Endothelial cell of umbilical vein (primary cell): ENCODE measurements at regions not wholly inside any gene's neighbourhood (a gene's known extent, or its start where the extent isn't known, plus 50 kb on each side); places are given as distances from the start of the nearest gene placed in this dataset.

Source experiments
- BruUV-seq: library from RNA; stranded (reverse); fragments of 400-500 nt; replicated peaks from 2 replicates; lab custom pipeline; 2021; lab: Mats Ljungman, UMichigan
- CTCF ChIA-PET: fragments of 300-600, 350-600 bp; sonication (Branson Sonifier 250); formaldehyde crosslinking; loops from one replicate; lab custom pipeline; 2021; ENCODE audit warnings: antibody characterized with exemption, inconsistent platforms; lab: Charles Lee
- POLR2A ChIA-PET: fragments of 300-600, 350-600 bp; sonication (Branson Sonifier 250); formaldehyde crosslinking; loops from one replicate; lab custom pipeline; 2021; ENCODE audit warnings: antibody characterized with exemption, inconsistent platforms; lab: Charles Lee
- DNase-seq: peaks from one replicate; pipeline ENCODE4 v3.0.0-alpha.2; 2011; ENCODE audit warnings: low read depth, low spot score
- FAIRE-seq: peaks from 2 replicates; lab custom pipeline; 2011; peaks lifted over from hg19 to GRCh38; lab: Jason Lieb, UNC
- H2AFZ ChIP-seq: 2 replicates; pipeline ENCODE4 v1.6.0; 2012; ENCODE audit warnings: low read depth, low read length, control low read depth, inconsistent platforms
- H3K27ac ChIP-seq: 2 replicates; pipeline ENCODE4 v1.5.1; 2011; ENCODE audit warnings: low read depth, mild to moderate bottlenecking, control low read depth, low read length, moderate library complexity; ENCODE audit not compliant: insufficient read depth
- H3K27me3 ChIP-seq, 2 experiments: 2 replicates each; pipeline versions ENCODE4 v1.6.0 to v1.6.1; 2011; ENCODE audit warnings: low read length in 2 of 2, mixed read lengths in 1 of 2; ENCODE audit not compliant: control insufficient read depth in 2 of 2, insufficient read depth in 2 of 2
- H3K36me3 ChIP-seq, 2 experiments: 2 replicates in 1 of 2; 3 replicates in 1 of 2; pipeline ENCODE4 v1.5.1; 2011; ENCODE audit warnings: low read length in 2 of 2, mild to moderate bottlenecking in 1 of 2, moderate library complexity in 1 of 2; ENCODE audit not compliant: control insufficient read depth in 2 of 2, insufficient read depth in 2 of 2; ENCODE audit errors: extremely low read depth in 1 of 2
- H3K4me1 ChIP-seq: 3 replicates; pipeline ENCODE4 v1.5.1; 2011; ENCODE audit warnings: mild to moderate bottlenecking, low read length; ENCODE audit not compliant: control insufficient read depth, insufficient read depth; ENCODE audit errors: extremely low read depth
- H3K4me2 ChIP-seq: 2 replicates; pipeline ENCODE4 v1.6.1; 2011; ENCODE audit warnings: low read length, control low read depth, mixed read lengths; ENCODE audit not compliant: insufficient read depth
- H3K4me3 ChIP-seq, 3 experiments: fragments of 200-600 bp in 1 of 3; sonication (generic), shearing (Covaris generic) in 1 of 3; replicated peaks in 1 of 3; 2 replicates each; pipeline ENCODE4 v1.5.1; 2011 to 2016; ENCODE audit warnings: control low read depth in 3 of 3, low read length in 3 of 3, mild to moderate bottlenecking in 2 of 3, inconsistent platforms in 1 of 3, low read depth in 1 of 3, moderate library complexity in 1 of 3; ENCODE audit not compliant: insufficient read depth in 1 of 3
- H3K79me2 ChIP-seq: 2 replicates; pipeline ENCODE4 v1.6.0; 2012; ENCODE audit warnings: low read length, inconsistent platforms; ENCODE audit not compliant: control insufficient read depth, insufficient read depth
- H3K9ac ChIP-seq: replicated peaks from 2 replicates; pipeline ENCODE3; 2011; ENCODE audit warnings: low read length, control low read depth; ENCODE audit not compliant: insufficient read depth; ENCODE audit errors: extremely low read depth
- H3K9me1 ChIP-seq: replicated peaks from 3 replicates; pipeline ENCODE4 v1.6.0; 2011; ENCODE audit warnings: mild to moderate bottlenecking, low read length; ENCODE audit not compliant: control insufficient read depth, insufficient read depth; ENCODE audit errors: extremely low read depth
- H3K9me3 ChIP-seq: replicated peaks from 2 replicates; pipeline ENCODE4 v1.5.1; 2012; ENCODE audit warnings: low read length, inconsistent platforms; ENCODE audit not compliant: control insufficient read depth, insufficient read depth
- H4K20me1 ChIP-seq: replicated peaks from 2 replicates; pipeline ENCODE3; 2011; ENCODE audit warnings: mild to moderate bottlenecking, low read length; ENCODE audit not compliant: control insufficient read depth, insufficient read depth; ENCODE audit errors: extremely low read depth
- EZH2 ChIP-seq: IDR thresholded peaks from 2 replicates; pipeline ENCODE4 v1.6.1; 2012; ENCODE audit warnings: borderline replicate concordance, low read depth, mild to moderate bottlenecking, moderate library complexity, low read length, inconsistent platforms; ENCODE audit not compliant: severe bottlenecking
- FOS ChIP-seq: IDR thresholded peaks from 2 replicates; pipeline ENCODE4 v1.6.1; 2011; ENCODE audit warnings: mild to moderate bottlenecking, low read length, moderate library complexity, borderline replicate concordance; ENCODE audit not compliant: insufficient read depth
- GATA2 ChIP-seq: IDR thresholded peaks from 2 replicates; pipeline ENCODE4 v1.7.0; 2011; ENCODE audit warnings: low read depth, mild to moderate bottlenecking, moderate library complexity, mixed read lengths, low read length; ENCODE audit not compliant: insufficient read length, insufficient read depth
- JUN ChIP-seq: IDR thresholded peaks from 2 replicates; pipeline ENCODE4 v1.6.1; 2011; ENCODE audit warnings: borderline replicate concordance, low read depth; ENCODE audit not compliant: insufficient read length, insufficient read depth
- MYC ChIP-seq: IDR thresholded peaks from one replicate; pipeline ENCODE4 v1.6.1; 2011; ENCODE audit warnings: mild to moderate bottlenecking, low read depth, low read length
- POLR2A ChIP-seq: IDR thresholded peaks from 2 replicates; pipeline ENCODE4 v1.6.1; 2012; ENCODE audit warnings: low read depth, mild to moderate bottlenecking, control low read depth, low read length
- POLR2AphosphoS5 ChIP-seq: IDR thresholded peaks from 2 replicates; pipeline ENCODE4 v1.6.1; 2012; ENCODE audit warnings: low read depth, mild to moderate bottlenecking, control low read depth, low read length, moderate library complexity; ENCODE audit not compliant: insufficient read depth
- dilution Hi-C: fragments of 300-500 bp; cut with MboI; formaldehyde crosslinking; loops from one replicate; pipeline ENCODE4 v1.15.0; 2019; ENCODE audit warnings: low sequenced_read_pairs; ENCODE audit not compliant: extremely low pct_ligation_motif_present
- intact Hi-C: fragments of 100-400 bp; cut with micrococcal nuclease; formaldehyde crosslinking; loops from one replicate; pipeline ENCODE4 v1.10.0; 2022
- TF ChIP-seq, protein P1 (sequence below): IDR thresholded peaks from 2 replicates; pipeline ENCODE4 v1.6.1; 2011; ENCODE audit not compliant: insufficient read depth, insufficient read length
- TF ChIP-seq, protein P2 (sequence below), 2 donors: IDR thresholded peaks; 1 replicate in 1 of 2; 2 replicates in 1 of 2; pipeline ENCODE4 v1.5.1; 2011; ENCODE audit warnings: low read length in 2 of 2, mild to moderate bottlenecking in 2 of 2, moderate library complexity in 2 of 2, control low read depth in 1 of 2, inconsistent platforms in 1 of 2, low read depth in 1 of 2; ENCODE audit not compliant: insufficient read depth in 1 of 2; ENCODE audit errors: extremely low read depth in 1 of 2

DNA sequence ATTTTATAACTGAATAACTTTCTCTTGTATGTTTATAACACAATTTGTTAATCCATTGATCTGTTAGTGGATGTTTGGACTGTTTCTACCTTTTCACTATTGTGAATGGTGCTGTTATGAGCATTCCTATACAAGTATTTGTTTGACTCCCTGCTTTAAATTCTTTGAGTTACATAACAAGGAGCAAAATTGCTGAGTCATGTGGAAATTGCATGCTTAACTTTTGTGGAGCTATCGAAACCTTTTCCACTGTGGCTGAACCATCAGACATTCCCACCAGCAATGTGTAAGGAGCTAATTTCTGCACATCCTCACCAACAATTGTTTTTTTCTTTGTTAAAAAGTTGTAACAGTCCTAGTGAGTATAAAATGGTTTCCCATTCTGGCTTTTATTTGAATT, 415.5 kb downstream of the CBLN2 start:
- POLR2A ChIA-PET = no interaction called here
- intact Hi-C loops = no loop called here

More for the DNA sequence above, 415.5 kb downstream of the CBLN2 start:
- no peaks in the 10 kb centered on the region for H4K20me1 ChIP-seq
- CTCF ChIA-PET = no interaction called here
- FAIRE-seq (no peak), DNase-seq (no peak)
- H3K9me1 ChIP-seq = no peaks in the 10 kb centered on the region
- H3K27ac ChIP-seq = no peak overlapping the region
- H3K4me1 ChIP-seq = no peaks in the 10 kb centered on the region
- H3K9me3 ChIP-seq = no peaks in the 10 kb centered on the region
- H3K36me3 ChIP-seq = no peaks in the 10 kb centered on the region
- no peaks in the 10 kb centered on the region for H3K79me2 ChIP-seq
- no peak overlapping the region for H2AFZ ChIP-seq
- no peak for TF ChIP-seq GATA2
- no peak for TF ChIP-seq POLR2AphosphoS5
- no peak for TF ChIP-seq JUN
- no peak for TF ChIP-seq POLR2A
- TF ChIP-seq, protein P1, sequence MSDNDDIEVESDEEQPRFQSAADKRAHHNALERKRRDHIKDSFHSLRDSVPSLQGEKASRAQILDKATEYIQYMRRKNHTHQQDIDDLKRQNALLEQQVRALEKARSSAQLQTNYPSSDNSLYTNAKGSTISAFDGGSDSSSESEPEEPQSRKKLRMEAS = no peak
- TF ChIP-seq EZH2 = no peak
- TF ChIP-seq, protein P2, sequence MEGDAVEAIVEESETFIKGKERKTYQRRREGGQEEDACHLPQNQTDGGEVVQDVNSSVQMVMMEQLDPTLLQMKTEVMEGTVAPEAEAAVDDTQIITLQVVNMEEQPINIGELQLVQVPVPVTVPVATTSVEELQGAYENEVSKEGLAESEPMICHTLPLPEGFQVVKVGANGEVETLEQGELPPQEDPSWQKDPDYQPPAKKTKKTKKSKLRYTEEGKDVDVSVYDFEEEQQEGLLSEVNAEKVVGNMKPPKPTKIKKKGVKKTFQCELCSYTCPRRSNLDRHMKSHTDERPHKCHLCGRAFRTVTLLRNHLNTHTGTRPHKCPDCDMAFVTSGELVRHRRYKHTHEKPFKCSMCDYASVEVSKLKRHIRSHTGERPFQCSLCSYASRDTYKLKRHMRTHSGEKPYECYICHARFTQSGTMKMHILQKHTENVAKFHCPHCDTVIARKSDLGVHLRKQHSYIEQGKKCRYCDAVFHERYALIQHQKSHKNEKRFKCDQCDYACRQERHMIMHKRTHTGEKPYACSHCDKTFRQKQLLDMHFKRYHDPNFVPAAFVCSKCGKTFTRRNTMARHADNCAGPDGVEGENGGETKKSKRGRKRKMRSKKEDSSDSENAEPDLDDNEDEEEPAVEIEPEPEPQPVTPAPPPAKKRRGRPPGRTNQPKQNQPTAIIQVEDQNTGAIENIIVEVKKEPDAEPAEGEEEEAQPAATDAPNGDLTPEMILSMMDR (IDR thresholded peaks at IDR 0.05; ENCODE audit: extremely low read depth in 1 of 2, insufficient read depth in 1 of 2, low read depth in 1 of 2, low read length in 2 of 2) = no peak
- TF ChIP-seq MYC = no peak
- TF ChIP-seq FOS = no peak
- BruUV-seq = no TSS peak
- no peak overlapping the region for H3K9ac ChIP-seq
- H3K4me3 ChIP-seq = no peak overlapping the region
- no peak overlapping the region for H3K4me2 ChIP-seq
- dilution Hi-C loops = no loop called here
- no peaks in the 10 kb centered on the region for H3K27me3 ChIP-seq
